Omental fat pad (tissue), 3 donors: ENCODE measurements at regions not wholly inside any gene's neighbourhood (a gene's known extent, or its start where the extent isn't known, plus 50 kb on each side); places are given as distances from the start of the nearest gene placed in this dataset.

Source experiments
- ATAC-seq: fragments of 150-250 bp; one replicate; pipeline ENCODE4 v1.9.1; 2016; ENCODE audit warnings: mild to moderate bottlenecking, moderate library complexity; ENCODE audit not compliant: low FRiP score
- DNase-seq: peaks from one replicate; pipeline ENCODE4 v3.0.0-alpha.2; 2019; ENCODE audit warnings: low spot score
- CTCF ChIP-seq, 3 donors: fragments of 450-650 bp; IDR thresholded peaks; one replicate each; pipeline ENCODE4 v1.5.1; 2016 to 2017; ENCODE audit warnings: antibody characterized with exemption in 3 of 3, mild to moderate bottlenecking in 3 of 3, moderate library complexity in 2 of 3

GRCh38 chr2:12119841-12120240, 373.4 kb downstream of the LPIN1 start:
- no peak for ATAC-seq
- DNase-seq = no peak
- TF ChIP-seq CTCF (IDR thresholded peaks at IDR 0.05) = no peak

- TF ChIP-seq CTCF (IDR thresholded peaks at IDR 0.05) = no peak
- ATAC-seq (no peak), DNase-seq (no peak)
Observed at GRCh38 chr2:12120281-12121150, 374.1 kb downstream of the LPIN1 start.

GRCh38 chr2:12124790-12125189, 378.4 kb downstream of the LPIN1 start:
- DNase-seq = no peak
- ATAC-seq = no peak
- no peak for TF ChIP-seq CTCF (IDR thresholded peaks at IDR 0.05)

GRCh38 chr2:12126318-12126717, 379.9 kb downstream of the LPIN1 start:
- ATAC-seq (no peak), DNase-seq (no peak)
- TF ChIP-seq CTCF (IDR thresholded peaks at IDR 0.05) = no peak

- no peak for ATAC-seq
- no peak for TF ChIP-seq CTCF (IDR thresholded peaks at IDR 0.05)
- DNase-seq = no peak
Observed at GRCh38 chr2:12127638-12128037, 381.2 kb downstream of the LPIN1 start.

GRCh38 chr2:12131975-12132374, 385.5 kb downstream of the LPIN1 start:
- DNase-seq (no peak), ATAC-seq (peak; percentile 95)
- no peak for TF ChIP-seq CTCF (IDR thresholded peaks at IDR 0.05)

- ATAC-seq = no peak
- no peak for TF ChIP-seq CTCF (IDR thresholded peaks at IDR 0.05)
Observed at GRCh38 chr2:12141618-12142258, 395.3 kb downstream of the LPIN1 start.

More at GRCh38 chr2:12141618-12142258, 395.3 kb downstream of the LPIN1 start:
- no peak for DNase-seq
